Adrenal gland (tissue), 5 donors: ENCODE measurements at regions not wholly inside any gene's neighbourhood (a gene's known extent, or its start where the extent isn't known, plus 50 kb on each side); places are given as distances from the start of the nearest gene placed in this dataset.

Experiments
- CTCF ChIP-seq, 6 experiments: fragments of 450-650 bp in 4 of 6; fragments of 200-600 bp in 2 of 6; sonication (generic) in 1 of 6; IDR thresholded peaks; 1 replicate in 5 of 6; 2 replicates in 1 of 6; pipeline versions ENCODE4 v1.5.1 to v1.8.0; 2016 to 2021; ENCODE audit warnings: antibody characterized with exemption in 6 of 6, mild to moderate bottlenecking in 2 of 6, moderate library complexity in 1 of 6
- POLR2A ChIP-seq, 2 donors: fragments of 450-650 bp; IDR thresholded peaks; one replicate each; pipeline ENCODE4 v1.6.1; 2017; ENCODE audit warnings: antibody characterized with exemption in 2 of 2, mild to moderate bottlenecking in 2 of 2, moderate library complexity in 1 of 2
- donor health status: DM: no; HTN: no; CAD: no.

DNA sequence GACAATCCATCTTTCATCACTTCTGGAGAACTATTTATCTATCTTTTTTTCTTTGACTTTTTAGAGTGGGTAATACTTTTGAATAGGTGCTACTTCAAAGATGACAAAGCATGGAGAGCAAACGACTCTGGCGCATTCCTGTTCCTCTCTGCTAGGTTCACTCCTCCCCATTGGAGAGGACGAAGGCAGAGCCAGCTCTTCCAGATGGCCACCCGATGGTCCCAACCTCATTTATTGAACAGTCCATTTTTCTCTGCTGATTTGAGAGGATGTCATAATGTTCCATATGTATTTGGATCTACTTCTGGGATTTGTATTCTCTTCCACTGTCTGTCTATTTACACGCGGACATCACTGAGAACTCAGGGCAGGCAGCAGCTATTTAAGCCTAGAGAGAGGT is 284.3 kb upstream of the CXCR4 start:
- TF ChIP-seq CTCF (IDR thresholded peaks at IDR 0.05) (no peak), POLR2A (IDR thresholded peaks at IDR 0.05) (no peak)
